IMR-90 (cell line): ENCODE measurements at regions not wholly inside any gene's neighbourhood (a gene's known extent, or its start where the extent isn't known, plus 50 kb on each side); places are given as distances from the start of the nearest gene placed in this dataset.

ENCODE experiments used
- ATAC-seq: fragments of 200-7000 bp; cut with Tn5 transposase; 2 replicates; pipeline ENCODE4 v1.9.1; 2020; ENCODE audit warnings: low read depth, mild to moderate bottlenecking, moderate library complexity
- BruUV-seq: library from RNA; stranded (reverse); fragments of 400-500 nt; replicated peaks from 2 replicates; lab custom pipeline; 2021; lab: Mats Ljungman, UMichigan
- CTCF ChIA-PET: fragments of 300-600 bp; formaldehyde crosslinking; extraction: SDS; loops from one replicate; lab custom pipeline; 2021; ENCODE audit warnings: antibody characterized with exemption; lab: Yijun Ruan, JAX
- POLR2A ChIA-PET: fragments of 300-600 bp; sonication (Branson Sonifier 250); formaldehyde crosslinking; loops from one replicate; lab custom pipeline; 2022; ENCODE audit warnings: antibody characterized with exemption; ENCODE audit not compliant: unreplicated experiment; lab: Charles Lee
- DNase-seq: peaks from one replicate; pipeline ENCODE4 v3.0.0; 2013
- H2AFZ ChIP-seq: replicated peaks from 2 replicates; pipeline ENCODE3; 2013; ENCODE audit warnings: low read length, mild to moderate bottlenecking; ENCODE audit not compliant: poor library complexity
- H2AK5ac ChIP-seq: 2 replicates; pipeline ENCODE4 v1.6.1; 2013; ENCODE audit warnings: low read depth, low read length, inconsistent platforms
- H2AK9ac ChIP-seq: replicated peaks from 2 replicates; pipeline ENCODE3; 2013; ENCODE audit warnings: mild to moderate bottlenecking, low read depth, low read length, moderate library complexity; ENCODE audit not compliant: poor library complexity
- H2BK120ac ChIP-seq: 2 replicates; pipeline ENCODE4 v1.6.1; 2013; ENCODE audit warnings: low read depth, low read length, inconsistent platforms
- H2BK15ac ChIP-seq: 3 replicates; pipeline ENCODE4 v1.6.1; 2013; ENCODE audit warnings: low read depth, low read length, inconsistent platforms
- H2BK20ac ChIP-seq: 2 replicates; pipeline ENCODE4 v1.6.1; 2013; ENCODE audit warnings: low read depth, mild to moderate bottlenecking, inconsistent platforms, low read length, moderate library complexity
- H2BK5ac ChIP-seq: 2 replicates; pipeline ENCODE4 v1.6.1; 2013; ENCODE audit warnings: mild to moderate bottlenecking, low read depth, low read length, inconsistent platforms; ENCODE audit not compliant: poor library complexity, severe bottlenecking
- H3K14ac ChIP-seq: replicated peaks from 2 replicates; pipeline ENCODE4 v1.6.1; 2013; ENCODE audit warnings: low read depth, low read length, inconsistent platforms
- H3K18ac ChIP-seq: 2 replicates; pipeline ENCODE4 v1.6.1; 2013; ENCODE audit warnings: low read depth, low read length, control low read depth
- H3K23ac ChIP-seq: 2 replicates; pipeline ENCODE4 v1.6.1; 2013; ENCODE audit warnings: low read depth, low read length, inconsistent platforms
- H3K27ac ChIP-seq: 2 replicates; pipeline ENCODE4 v1.5.1; 2013; ENCODE audit warnings: mild to moderate bottlenecking, control low read depth, low read length; ENCODE audit not compliant: insufficient read depth
- H3K27me3 ChIP-seq: 2 replicates; pipeline ENCODE4 v1.6.1; 2013; ENCODE audit warnings: low read length; ENCODE audit not compliant: control insufficient read depth, insufficient read depth
- H3K36me3 ChIP-seq: 2 replicates; pipeline ENCODE4 v1.6.1; 2013; ENCODE audit warnings: low read length, mixed read lengths; ENCODE audit not compliant: control insufficient read depth, insufficient read depth
- H3K4ac ChIP-seq: 2 replicates; pipeline ENCODE4 v1.6.1; 2013; ENCODE audit warnings: low read depth, low read length, inconsistent platforms
- H3K4me1 ChIP-seq: 2 replicates; pipeline ENCODE4 v1.6.1; 2013; ENCODE audit warnings: low read length, mixed read lengths; ENCODE audit not compliant: control insufficient read depth, insufficient read depth
- H3K4me2 ChIP-seq: 2 replicates; pipeline ENCODE4 v1.6.1; 2013; ENCODE audit warnings: low read depth, mild to moderate bottlenecking, control low read depth, low read length, moderate library complexity
- H3K4me3 ChIP-seq: 2 replicates; pipeline ENCODE4 v1.5.1; 2013; ENCODE audit warnings: low read depth, mild to moderate bottlenecking, control low read depth, low read length, moderate library complexity; ENCODE audit not compliant: insufficient read depth
- H3K56ac ChIP-seq: 2 replicates; pipeline ENCODE4 v1.6.1; 2013; ENCODE audit warnings: low read length, inconsistent platforms; ENCODE audit not compliant: insufficient read depth; ENCODE audit errors: extremely low read depth
- H3K79me1 ChIP-seq, 2 experiments: 2 replicates each; pipeline ENCODE4 v1.6.1; 2013; ENCODE audit warnings: low read length in 2 of 2, inconsistent platforms in 1 of 2, low read depth in 1 of 2
- H3K9ac ChIP-seq: 2 replicates; pipeline ENCODE4 v1.6.1; 2013; ENCODE audit warnings: low read depth, low read length, control low read depth
- H3K9me1 ChIP-seq: 2 replicates; pipeline ENCODE4 v1.6.1; 2013; ENCODE audit warnings: low read length, inconsistent platforms; ENCODE audit not compliant: insufficient read depth
- H3K9me3 ChIP-seq: 2 replicates; pipeline ENCODE4 v1.6.1; 2013; ENCODE audit warnings: low read length; ENCODE audit not compliant: control insufficient read depth, insufficient read depth
- H4K20me1 ChIP-seq: 2 replicates; pipeline ENCODE4 v1.6.1; 2013; ENCODE audit warnings: low read length, inconsistent platforms; ENCODE audit not compliant: insufficient read depth
- H4K5ac ChIP-seq: 2 replicates; pipeline ENCODE4 v1.6.1; 2013; ENCODE audit warnings: mild to moderate bottlenecking, low read depth, low read length, control low read depth
- H4K8ac ChIP-seq, 2 experiments: 2 replicates each; pipeline ENCODE4 v1.6.1; 2013; ENCODE audit warnings: low read depth in 2 of 2, low read length in 2 of 2, control low read depth in 1 of 2, inconsistent platforms in 1 of 2
- H4K91ac ChIP-seq: 2 replicates; pipeline ENCODE4 v1.6.1; 2013; ENCODE audit warnings: low read depth, low read length, inconsistent platforms; ENCODE audit not compliant: insufficient read depth
- MAZ ChIP-seq: IDR thresholded peaks from 2 replicates; pipeline ENCODE4 v1.6.1; 2012; ENCODE audit warnings: low read depth, mild to moderate bottlenecking, low read length, improper control_type of control experiment, moderate library complexity, borderline replicate concordance
- SMC3 ChIP-seq: fragments of 150-350 bp; IDR thresholded peaks from 2 replicates; pipeline ENCODE4 v1.6.1; 2016; ENCODE audit warnings: low read depth, mild to moderate bottlenecking, antibody characterized with exemption, low read length, moderate library complexity
- WGBS, 2 experiments: methylation state at CpG; one replicate each; pipeline versions ENCODE4 v1.1.5 to v1.1.7; 2013; ENCODE audit warnings: missing lambda C conversion rate in 2 of 2; ENCODE audit not compliant: insufficient read length in 1 of 2; ENCODE audit errors: extremely low coverage in 2 of 2; 5-methylcytosine and 5-hydroxymethylcytosine counted together
- dilution Hi-C: fragments of 300-500 bp; cut with HindIII; formaldehyde crosslinking; loops from one replicate; pipeline ENCODE4 v1.14.3; 2018; ENCODE audit warnings: low sequenced_read_pairs; ENCODE audit not compliant: unreplicated experiment
- in situ Hi-C: fragments of 300-500 bp; cut with MboI; formaldehyde crosslinking; loops from 3 replicates; pipeline ENCODE4 v1.14.3; 2019; ENCODE audit warnings: low sequenced_read_pairs, inconsistent platforms, mixed read lengths
- intact Hi-C: fragments of 100-400 bp; cut with micrococcal nuclease; formaldehyde crosslinking; loops from 2 replicates; pipeline ENCODE4 v1.10.0; 2022
- TF ChIP-seq, protein P1 (sequence below): conservative IDR thresholded peaks from 2 replicates; pipeline ENCODE4 v1.5.1; 2012; ENCODE audit warnings: mild to moderate bottlenecking, low read depth, low read length, improper control_type of control experiment
- TF ChIP-seq, protein P2 (sequence below): fragments of 150-350 bp; IDR thresholded peaks from 2 replicates; pipeline ENCODE4 v1.6.1; 2017; ENCODE audit warnings: mild to moderate bottlenecking, antibody characterized with exemption, low read length, low read depth

DNA sequence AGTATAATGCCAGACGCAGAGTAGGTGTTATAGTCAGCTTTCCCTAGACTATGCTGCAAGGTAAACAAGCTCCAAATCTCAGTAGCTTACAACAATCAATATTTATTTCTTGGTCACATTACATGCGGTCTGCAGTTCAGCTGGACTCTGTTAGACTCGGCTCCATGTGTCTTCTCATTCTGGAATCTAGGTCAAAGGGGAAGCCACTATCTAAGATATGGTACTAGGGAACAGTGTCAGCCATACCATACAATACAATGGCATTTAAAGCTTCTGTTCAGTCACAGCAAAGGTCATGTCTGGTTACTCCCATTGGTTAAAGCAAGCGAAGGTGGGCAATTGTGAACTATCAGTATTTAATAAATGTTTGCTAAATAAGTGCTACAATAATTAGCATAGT, 65.3 kb upstream of the SERTM1 start:
- Histone ChIP-seq H2AFZ (no peak overlapping the region), H3K36me3 (no peaks in the 10 kb centered on the region), H3K4me3 (no peak overlapping the region), H2BK15ac (no peak overlapping the region), H3K79me1 (no peaks in the 10 kb centered on the region), H4K8ac (no peak overlapping the region), H3K27me3 (no peaks in the 10 kb centered on the region), H3K14ac (no peak overlapping the region), H2BK20ac (no peak overlapping the region), H3K9me3 (no peaks in the 10 kb centered on the region), H2AK5ac (no peak overlapping the region), H3K4ac (no peak overlapping the region), H2BK120ac (no peak overlapping the region), H2BK5ac (no peak overlapping the region), H4K5ac (no peak overlapping the region), H4K91ac (no peak overlapping the region), H3K23ac (no peak overlapping the region), H3K4me2 (no peak overlapping the region), H3K9ac (no peak overlapping the region), H3K18ac (no peak overlapping the region), H3K27ac (no peak overlapping the region), H3K9me1 (no peaks in the 10 kb centered on the region), H4K20me1 (no peaks in the 10 kb centered on the region), H2AK9ac (no peak overlapping the region), H3K56ac (no peak overlapping the region), H3K4me1 (no peaks in the 10 kb centered on the region)
- in situ Hi-C loops (loop anchor here (10.0 kb wide), 1 partner anchor 56 kb away; no protein-coding TSS in a partner anchor), intact Hi-C loops (no loop called here), dilution Hi-C loops (no loop called here)
- no CpG with 5 or more reads among the region's 4 CpGs for WGBS, 2 experiments
- no peak for TF ChIP-seq MAZ
- TF ChIP-seq, protein P1, sequence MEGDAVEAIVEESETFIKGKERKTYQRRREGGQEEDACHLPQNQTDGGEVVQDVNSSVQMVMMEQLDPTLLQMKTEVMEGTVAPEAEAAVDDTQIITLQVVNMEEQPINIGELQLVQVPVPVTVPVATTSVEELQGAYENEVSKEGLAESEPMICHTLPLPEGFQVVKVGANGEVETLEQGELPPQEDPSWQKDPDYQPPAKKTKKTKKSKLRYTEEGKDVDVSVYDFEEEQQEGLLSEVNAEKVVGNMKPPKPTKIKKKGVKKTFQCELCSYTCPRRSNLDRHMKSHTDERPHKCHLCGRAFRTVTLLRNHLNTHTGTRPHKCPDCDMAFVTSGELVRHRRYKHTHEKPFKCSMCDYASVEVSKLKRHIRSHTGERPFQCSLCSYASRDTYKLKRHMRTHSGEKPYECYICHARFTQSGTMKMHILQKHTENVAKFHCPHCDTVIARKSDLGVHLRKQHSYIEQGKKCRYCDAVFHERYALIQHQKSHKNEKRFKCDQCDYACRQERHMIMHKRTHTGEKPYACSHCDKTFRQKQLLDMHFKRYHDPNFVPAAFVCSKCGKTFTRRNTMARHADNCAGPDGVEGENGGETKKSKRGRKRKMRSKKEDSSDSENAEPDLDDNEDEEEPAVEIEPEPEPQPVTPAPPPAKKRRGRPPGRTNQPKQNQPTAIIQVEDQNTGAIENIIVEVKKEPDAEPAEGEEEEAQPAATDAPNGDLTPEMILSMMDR: no peak
- TF ChIP-seq, protein P2, sequence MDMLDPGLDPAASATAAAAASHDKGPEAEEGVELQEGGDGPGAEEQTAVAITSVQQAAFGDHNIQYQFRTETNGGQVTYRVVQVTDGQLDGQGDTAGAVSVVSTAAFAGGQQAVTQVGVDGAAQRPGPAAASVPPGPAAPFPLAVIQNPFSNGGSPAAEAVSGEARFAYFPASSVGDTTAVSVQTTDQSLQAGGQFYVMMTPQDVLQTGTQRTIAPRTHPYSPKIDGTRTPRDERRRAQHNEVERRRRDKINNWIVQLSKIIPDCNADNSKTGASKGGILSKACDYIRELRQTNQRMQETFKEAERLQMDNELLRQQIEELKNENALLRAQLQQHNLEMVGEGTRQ: no peak
- TF ChIP-seq SMC3: no peak
- ATAC-seq (no peak), DNase-seq (no peak)
- CTCF ChIA-PET: no interaction called here
- POLR2A ChIA-PET: no interaction called here
- no TSS peak for BruUV-seq
